GM23338 (cell line): ENCODE measurements at regions not wholly inside any gene's neighbourhood (a gene's known extent, or its start where the extent isn't known, plus 50 kb on each side); places are given as distances from the start of the nearest gene placed in this dataset.

Experiments used
- ATAC-seq: fragments of 200-7000 bp; cut with Tn5 transposase; 3 replicates; pipeline ENCODE4 v1.9.1; 2020
- DNase-seq: peaks from one replicate; pipeline ENCODE4 v3.0.0-alpha.2; 2015; ENCODE audit warnings: low spot score
- H2AFZ ChIP-seq: fragments of 200-600 bp; sonication (generic); 2 replicates; pipeline ENCODE4 v1.8.0; 2016; ENCODE audit warnings: antibody characterized with exemption, mild to moderate bottlenecking, moderate library complexity
- H3F3A ChIP-seq: fragments of 200-600 bp; sonication (generic); replicated peaks from 2 replicates; pipeline ENCODE4 v1.8.0; 2017; ENCODE audit warnings: antibody characterized with exemption, mixed run types, low read depth
- H3K27ac ChIP-seq: fragments of 200-600 bp; sonication (generic); 2 replicates; pipeline ENCODE4 v1.6.1; 2016; ENCODE audit warnings: low read depth
- H3K27me3 ChIP-seq: fragments of 200-600 bp; sonication (generic); 2 replicates; pipeline ENCODE4 v1.8.0; 2016; ENCODE audit warnings: mild to moderate bottlenecking, mixed run types, moderate library complexity; ENCODE audit not compliant: insufficient read depth
- H3K36me3 ChIP-seq: fragments of 200-600 bp; sonication (generic); 2 replicates; pipeline ENCODE4 v1.8.0; 2016; ENCODE audit warnings: mild to moderate bottlenecking; ENCODE audit not compliant: insufficient read depth
- H3K4me1 ChIP-seq: fragments of 200-600 bp; sonication (generic); 2 replicates; pipeline ENCODE4 v1.8.0; 2016; ENCODE audit warnings: mild to moderate bottlenecking, moderate library complexity; ENCODE audit not compliant: insufficient read depth
- H3K4me2 ChIP-seq: fragments of 200-600 bp; sonication (generic); 2 replicates; pipeline ENCODE4 v1.7.1; 2017; ENCODE audit warnings: mixed run types
- H3K4me3 ChIP-seq: fragments of 200-600 bp; sonication (generic); 2 replicates; pipeline ENCODE4 v1.6.1; 2016; ENCODE audit warnings: mixed run types
- H3K79me2 ChIP-seq: fragments of 200-600 bp; sonication (generic); replicated peaks from 2 replicates; pipeline ENCODE4 v1.8.0; 2017; ENCODE audit warnings: mild to moderate bottlenecking; ENCODE audit not compliant: insufficient read depth
- H3K9me2 ChIP-seq: fragments of 200-600 bp; sonication (generic); 2 replicates; pipeline ENCODE4 v1.8.0; 2017; ENCODE audit not compliant: insufficient read depth
- H4K20me1 ChIP-seq: fragments of 200-600 bp; sonication (generic); replicated peaks from 2 replicates; pipeline ENCODE4 v1.8.0; 2017; ENCODE audit warnings: mild to moderate bottlenecking; ENCODE audit not compliant: insufficient read depth
- H3K27ac Mint-ChIP-seq: 2 replicates; pipeline ENCODE4 v1.8.0; 2020; ENCODE audit warnings: inconsistent platforms, mild to moderate bottlenecking, moderate library complexity, mixed read lengths
- H3K27me3 Mint-ChIP-seq: 3 replicates; pipeline ENCODE4 v1.8.0; 2022; ENCODE audit warnings: low read depth, mild to moderate bottlenecking, moderate library complexity, mixed read lengths, inconsistent platforms; ENCODE audit not compliant: insufficient read depth, poor library complexity
- H3K36me3 Mint-ChIP-seq: 3 replicates; pipeline ENCODE4 v1.8.0; 2021; ENCODE audit warnings: low read depth, mild to moderate bottlenecking, inconsistent platforms, moderate library complexity, mixed read lengths
- H3K4me1 Mint-ChIP-seq: 3 replicates; pipeline ENCODE4 v1.8.0; 2020; ENCODE audit warnings: mild to moderate bottlenecking, inconsistent platforms, mixed read lengths
- H3K4me3 Mint-ChIP-seq: 3 replicates; pipeline ENCODE4 v1.8.0; 2021; ENCODE audit warnings: moderate library complexity, mild to moderate bottlenecking, inconsistent platforms, mixed read lengths
- H3K9me3 Mint-ChIP-seq: 3 replicates; pipeline ENCODE4 v1.8.0; 2020; ENCODE audit warnings: moderate library complexity, mild to moderate bottlenecking, inconsistent platforms, mixed read lengths
- CTCF ChIP-seq, 2 experiments: fragments of 200-600 bp in 1 of 2; sonication (generic) in 1 of 2; conservative IDR thresholded peaks; 2 replicates each; pipeline versions ENCODE4 v1.5.1 to v1.6.1; 2016 to 2017; ENCODE audit warnings: antibody characterized with exemption in 2 of 2, low read depth in 2 of 2, mild to moderate bottlenecking in 2 of 2, moderate library complexity in 1 of 2
- ETS1 ChIP-seq: IDR thresholded peaks from 2 replicates; pipeline ENCODE4 v1.6.1; 2016; ENCODE audit warnings: antibody characterized with exemption
- EZH2phosphoT487 ChIP-seq: fragments of 200-600 bp; sonication (generic); IDR thresholded peaks from one replicate; pipeline ENCODE4 v1.8.1; 2018; ENCODE audit warnings: antibody characterized with exemption; ENCODE audit not compliant: unreplicated experiment
- NANOG ChIP-seq: IDR thresholded peaks from 2 replicates; pipeline ENCODE4 v1.6.1; 2016; ENCODE audit warnings: antibody characterized with exemption, borderline replicate concordance
- POLR2AphosphoS5 ChIP-seq: IDR thresholded peaks from 2 replicates; pipeline ENCODE4 v1.6.1; 2016; ENCODE audit warnings: antibody characterized with exemption, low read depth
- REST ChIP-seq: IDR thresholded peaks from one replicate; pipeline ENCODE4 v1.6.1; 2018; ENCODE audit warnings: antibody characterized with exemption; ENCODE audit not compliant: unreplicated experiment
- ZNF331 ChIP-seq: fragments of 250-450 bp; sonication (Bioruptor Pico); IDR thresholded peaks from 2 replicates; pipeline ENCODE4 v1.5.0; 2020; ENCODE audit warnings: low read depth, mild to moderate bottlenecking, moderate library complexity
- ZNF462 ChIP-seq: fragments of 250-450 bp; sonication (Bioruptor Pico); IDR thresholded peaks from 2 replicates; pipeline ENCODE4 v1.5.0; 2020; ENCODE audit warnings: mild to moderate bottlenecking, moderate library complexity

GRCh38 chr2:45177870-45178269 is 168.6 kb upstream of the SIX2 start:
- no peaks in the 10 kb centered on the region for H3K4me1 ChIP-seq
- TF ChIP-seq NANOG (no peak), ZNF331 (CRISPR knock-in tag) (no peak), REST (no peak), EZH2phosphoT487 (no peak), ETS1 (no peak), ZNF462 (no peak), POLR2AphosphoS5 (no peak), CTCF (conservative IDR thresholded peaks at IDR 0.05; ENCODE audit: low read depth in 2 of 2) (no peak)
- no peak for ATAC-seq
- H3K4me3 Mint-ChIP-seq: no peak overlapping the region
- H3K9me3 Mint-ChIP-seq: no peaks in the 10 kb centered on the region
- H3K27ac ChIP-seq: no peak overlapping the region
- no peak overlapping the region for H3K4me3 ChIP-seq
- H3K27me3 Mint-ChIP-seq: peaks cover 2% of the 10 kb centered on the region
- H3K4me2 ChIP-seq: no peak overlapping the region
- H3K9me2 ChIP-seq: 0 out of 2 replicates have a peak, but pooled peaks cover 8% of the 10 kb centered on the region
- no peak overlapping the region for H2AFZ ChIP-seq
- H3K36me3 Mint-ChIP-seq: no peaks in the 10 kb centered on the region
- no peaks in the 10 kb centered on the region for H3K79me2 ChIP-seq
- no peak overlapping the region for H3K27ac Mint-ChIP-seq
- H4K20me1 ChIP-seq: no peaks in the 10 kb centered on the region
- peaks cover 10% of the 10 kb centered on the region for H3K4me1 Mint-ChIP-seq
- H3F3A ChIP-seq: no peaks in the 10 kb centered on the region
- no peak for DNase-seq
- H3K36me3 ChIP-seq: no peaks in the 10 kb centered on the region
- peaks cover 8% of the 10 kb centered on the region; the same call in 1 of the 2 replicates for H3K27me3 ChIP-seq
